Gastroesophageal sphincter (tissue), 4 donors: ENCODE measurements at regions not wholly inside any gene's neighbourhood (a gene's known extent, or its start where the extent isn't known, plus 50 kb on each side); places are given as distances from the start of the nearest gene placed in this dataset.

ENCODE experiments used
- ATAC-seq: fragments of 150-250 bp; one replicate; pipeline ENCODE4 v1.9.1; 2016; ENCODE audit warnings: mild to moderate bottlenecking, moderate library complexity
- H3K27ac ChIP-seq, 4 donors: fragments of 200-600 bp; sonication (generic) in 3 of 4; 1 replicate in 3 of 4; 2 replicates in 1 of 4; pipeline ENCODE4 v1.5.1; 2016 to 2019
- H3K27me3 ChIP-seq: fragments of 200-600 bp; sonication (generic); one replicate; pipeline ENCODE4 v1.5.1; 2019
- H3K36me3 ChIP-seq, 2 donors: fragments of 200-600 bp; sonication (generic); one replicate each; pipeline ENCODE4 v1.5.1; 2019; ENCODE audit warnings: control low read depth in 1 of 2
- H3K4me1 ChIP-seq, 3 donors: fragments of 200-600 bp; sonication (generic); 1 replicate in 2 of 3; 2 replicates in 1 of 3; pipeline ENCODE4 v1.5.1; 2016 to 2019; ENCODE audit warnings: control low read depth in 2 of 3
- H3K4me3 ChIP-seq, 2 donors: fragments of 200-600 bp; sonication (generic); one replicate each; pipeline ENCODE4 v1.5.1; 2019; ENCODE audit warnings: mild to moderate bottlenecking in 1 of 2, moderate library complexity in 1 of 2
- H3K9me3 ChIP-seq, 3 donors: fragments of 200-600 bp; sonication (generic); one replicate each; pipeline ENCODE4 v1.5.1; 2017 to 2019; ENCODE audit warnings: control low read depth in 2 of 3
- CTCF ChIP-seq, 4 experiments: fragments of 200-600 bp in 2 of 4; fragments of 450-650 bp in 2 of 4; sonication (generic) in 1 of 4; IDR thresholded peaks; one replicate each; pipeline ENCODE4 v1.5.1; 2017 to 2019; ENCODE audit warnings: antibody characterized with exemption in 4 of 4, mild to moderate bottlenecking in 2 of 4, moderate library complexity in 2 of 4
- EP300 ChIP-seq: sonication (generic); formaldehyde crosslinking; IDR thresholded peaks from one replicate; pipeline ENCODE4 v1.6.1; 2017; ENCODE audit warnings: antibody characterized with exemption, mild to moderate bottlenecking
- POLR2A ChIP-seq, 2 donors: fragments of 450-650 bp; IDR thresholded peaks; one replicate each; pipeline ENCODE4 v1.6.1; 2017; ENCODE audit warnings: antibody characterized with exemption in 2 of 2, mild to moderate bottlenecking in 2 of 2, moderate library complexity in 1 of 2
- POLR2AphosphoS5 ChIP-seq: sonication (generic); formaldehyde crosslinking; IDR thresholded peaks from one replicate; pipeline ENCODE4 v1.6.1; 2017; ENCODE audit warnings: antibody characterized with exemption
- WGBS, 2 donors: methylation state at CpG; one replicate each; pipeline ENCODE4 v1.1.5; 2018; ENCODE audit warnings: low coverage in 1 of 2; 5-methylcytosine and 5-hydroxymethylcytosine counted together

GRCh38 chr11:80420374-80420773, 979.5 kb upstream of the TENM4 start:
- Histone ChIP-seq H3K9me3 (no peaks in the 10 kb centered on the region), H3K36me3 (no peaks in the 10 kb centered on the region), H3K27me3 (no peaks in the 10 kb centered on the region), H3K4me1 (no peaks in the 10 kb centered on the region), H3K4me3 (no peak overlapping the region), H3K27ac (no peak overlapping the region)
- 20 to 47% methylated on average over 1 of the region's 1 CpG for WGBS, 2 donors
- no peak for ATAC-seq
- TF ChIP-seq POLR2AphosphoS5, result no peak
- no peak for TF ChIP-seq CTCF (IDR thresholded peaks at IDR 0.05)
- TF ChIP-seq EP300, result no peak
- TF ChIP-seq POLR2A (IDR thresholded peaks at IDR 0.05), result no peak

GRCh38 chr11:80417681-80418080, 976.9 kb upstream of the TENM4 start:
- WGBS, 2 donors, result 93 to 100% methylated on average over 2 of the region's 2 CpGs
- H3K4me3 ChIP-seq, result no peak overlapping the region
- ATAC-seq, result no peak
- H3K27me3 ChIP-seq, result no peaks in the 10 kb centered on the region
- H3K4me1 ChIP-seq, result no peaks in the 10 kb centered on the region
- H3K36me3 ChIP-seq, result no peaks in the 10 kb centered on the region
- TF ChIP-seq EP300, result no peak
- no peak for TF ChIP-seq POLR2A (IDR thresholded peaks at IDR 0.05)
- no peak for TF ChIP-seq POLR2AphosphoS5
- TF ChIP-seq CTCF (IDR thresholded peaks at IDR 0.05), result no peak
- H3K27ac ChIP-seq, result no peak overlapping the region
- H3K9me3 ChIP-seq, result no peaks in the 10 kb centered on the region

GRCh38 chr11:80415580-80415979, 974.8 kb upstream of the TENM4 start:
- ATAC-seq, result no peak
- no peak for TF ChIP-seq POLR2A (IDR thresholded peaks at IDR 0.05)
- TF ChIP-seq CTCF (IDR thresholded peaks at IDR 0.05), result no peak
- TF ChIP-seq POLR2AphosphoS5, result no peak
- TF ChIP-seq EP300, result no peak
- H3K9me3 ChIP-seq, result peaks cover 0 to 6% (median 0%) of the 10 kb centered on the region in 3 donors
- no peaks in the 10 kb centered on the region for H3K36me3 ChIP-seq
- H3K27ac ChIP-seq, result no peak overlapping the region
- no peak overlapping the region for H3K4me3 ChIP-seq
- WGBS, 2 donors, result 90 to 96% methylated on average over 2 of the region's 2 CpGs
- H3K4me1 ChIP-seq, result no peaks in the 10 kb centered on the region
- no peaks in the 10 kb centered on the region for H3K27me3 ChIP-seq

- Histone ChIP-seq H3K27ac (no peak overlapping the region), H3K36me3 (no peaks in the 10 kb centered on the region), H3K9me3 (peaks cover 0 to 6% (median 0%) of the 10 kb centered on the region in 3 donors), H3K27me3 (no peaks in the 10 kb centered on the region), H3K4me3 (no peak overlapping the region), H3K4me1 (no peaks in the 10 kb centered on the region)
- WGBS, 2 donors, result 69 to 73% methylated on average over 7 of the region's 7 CpGs
- no peak for TF ChIP-seq POLR2AphosphoS5
- peak; percentile 51 for ATAC-seq
These were observed 973.6 kb upstream of the TENM4 start for GRCh38 chr11:80414181-80415165.

- Histone ChIP-seq H3K4me1 (no peaks in the 10 kb centered on the region), H3K9me3 (peaks cover 0 to 6% (median 0%) of the 10 kb centered on the region in 3 donors), H3K27me3 (no peaks in the 10 kb centered on the region), H3K27ac (no peak overlapping the region), H3K4me3 (no peak overlapping the region), H3K36me3 (no peaks in the 10 kb centered on the region)
- WGBS, 2 donors, result 58% methylated on average over 5 of the region's 5 CpGs
- TF ChIP-seq CTCF (IDR thresholded peaks at IDR 0.05), result no peak
- TF ChIP-seq POLR2A (IDR thresholded peaks at IDR 0.05), result no peak
- TF ChIP-seq POLR2AphosphoS5, result no peak
- no peak for TF ChIP-seq EP300
- no peak for ATAC-seq
These were observed 971.8 kb upstream of the TENM4 start for GRCh38 chr11:80412604-80413003.
